Colonic mucosa (tissue), 4 donors: ENCODE measurements at regions not wholly inside any gene's neighbourhood (a gene's known extent, or its start where the extent isn't known, plus 50 kb on each side); places are given as distances from the start of the nearest gene placed in this dataset.

Experiments
- DNase-seq: peaks from one replicate; pipeline ENCODE4 v3.0.0-alpha.2; 2020
- H3K27ac ChIP-seq: fragments of 200-600 bp; one replicate; pipeline ENCODE4 v1.8.0; 2021
- H3K27me3 ChIP-seq: fragments of 200-600 bp; one replicate; pipeline ENCODE4 v1.8.0; 2021
- H3K36me3 ChIP-seq: fragments of 200-600 bp; one replicate; pipeline ENCODE4 v1.8.0; 2021
- H3K4me1 ChIP-seq: fragments of 200-600 bp; one replicate; pipeline ENCODE4 v1.8.0; 2021; ENCODE audit warnings: mild to moderate bottlenecking
- H3K4me3 ChIP-seq: fragments of 200-600 bp; one replicate; pipeline ENCODE4 v1.8.0; 2021
- H3K9ac ChIP-seq, 2 donors: one replicate each; pipeline ENCODE4 v1.7.0; 2013; ENCODE audit warnings: control low read depth in 2 of 2, low read depth in 2 of 2, low read length in 2 of 2
- H3K9me3 ChIP-seq: fragments of 200-600 bp; one replicate; pipeline ENCODE4 v1.8.0; 2021
- intact Hi-C: fragments of 100-400 bp; cut with DNase I; formaldehyde crosslinking; loops from one replicate; pipeline ENCODE4 v1.14.1; 2022
- TF ChIP-seq, protein P1 (sequence below): fragments of 200-600 bp; IDR thresholded peaks from one replicate; pipeline ENCODE4 v1.8.0; 2022; ENCODE audit warnings: antibody characterized with exemption, mild to moderate bottlenecking
- donor health status: healthy.
- donor health status: DM: no; HTN: no; CAD: no.
- donor health status: DM: no; HTN: no; CAD: no.

- DNase-seq, result no peak
- Histone ChIP-seq H3K27ac (no peak overlapping the region), H3K36me3 (no peaks in the 10 kb centered on the region), H3K4me3 (no peak overlapping the region), H3K4me1 (no peaks in the 10 kb centered on the region), H3K27me3 (no peaks in the 10 kb centered on the region), H3K9me3 (no peaks in the 10 kb centered on the region), H3K9ac (no peak overlapping the region)
- TF ChIP-seq, protein P1, sequence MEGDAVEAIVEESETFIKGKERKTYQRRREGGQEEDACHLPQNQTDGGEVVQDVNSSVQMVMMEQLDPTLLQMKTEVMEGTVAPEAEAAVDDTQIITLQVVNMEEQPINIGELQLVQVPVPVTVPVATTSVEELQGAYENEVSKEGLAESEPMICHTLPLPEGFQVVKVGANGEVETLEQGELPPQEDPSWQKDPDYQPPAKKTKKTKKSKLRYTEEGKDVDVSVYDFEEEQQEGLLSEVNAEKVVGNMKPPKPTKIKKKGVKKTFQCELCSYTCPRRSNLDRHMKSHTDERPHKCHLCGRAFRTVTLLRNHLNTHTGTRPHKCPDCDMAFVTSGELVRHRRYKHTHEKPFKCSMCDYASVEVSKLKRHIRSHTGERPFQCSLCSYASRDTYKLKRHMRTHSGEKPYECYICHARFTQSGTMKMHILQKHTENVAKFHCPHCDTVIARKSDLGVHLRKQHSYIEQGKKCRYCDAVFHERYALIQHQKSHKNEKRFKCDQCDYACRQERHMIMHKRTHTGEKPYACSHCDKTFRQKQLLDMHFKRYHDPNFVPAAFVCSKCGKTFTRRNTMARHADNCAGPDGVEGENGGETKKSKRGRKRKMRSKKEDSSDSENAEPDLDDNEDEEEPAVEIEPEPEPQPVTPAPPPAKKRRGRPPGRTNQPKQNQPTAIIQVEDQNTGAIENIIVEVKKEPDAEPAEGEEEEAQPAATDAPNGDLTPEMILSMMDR, result no peak
- intact Hi-C loops, result no loop called here
Measured at GRCh38 chr2:4353668-4354067, 650.3 kb downstream of the DCDC2C start.

DNA sequence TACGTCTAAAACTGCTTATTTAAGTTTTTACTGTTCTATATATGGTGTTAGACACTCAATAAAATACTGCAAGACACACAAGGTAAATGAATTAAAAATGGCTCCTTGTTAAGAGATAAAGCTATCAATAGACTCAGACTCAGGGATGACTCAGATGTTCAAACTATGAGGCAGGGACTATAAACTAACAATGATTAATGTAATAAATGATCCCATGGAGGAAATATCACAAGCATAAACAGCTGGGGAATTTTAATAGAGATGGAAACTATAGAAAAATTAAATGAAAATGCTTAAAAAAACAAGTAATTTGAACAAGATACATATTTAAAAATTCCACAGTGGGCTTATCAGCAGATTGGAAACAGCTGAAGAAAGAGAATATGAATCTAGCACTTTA, 650.8 kb downstream of the DCDC2C start:
- H3K27ac ChIP-seq, result no peak overlapping the region
- no peak overlapping the region for H3K9ac ChIP-seq
- no peaks in the 10 kb centered on the region for H3K36me3 ChIP-seq
- intact Hi-C loops, result no loop called here
- DNase-seq, result no peak
- H3K4me1 ChIP-seq, result no peaks in the 10 kb centered on the region
- H3K27me3 ChIP-seq, result no peaks in the 10 kb centered on the region
- no peak overlapping the region for H3K4me3 ChIP-seq
- no peaks in the 10 kb centered on the region for H3K9me3 ChIP-seq
- TF ChIP-seq, protein P1, result no peak

DNA sequence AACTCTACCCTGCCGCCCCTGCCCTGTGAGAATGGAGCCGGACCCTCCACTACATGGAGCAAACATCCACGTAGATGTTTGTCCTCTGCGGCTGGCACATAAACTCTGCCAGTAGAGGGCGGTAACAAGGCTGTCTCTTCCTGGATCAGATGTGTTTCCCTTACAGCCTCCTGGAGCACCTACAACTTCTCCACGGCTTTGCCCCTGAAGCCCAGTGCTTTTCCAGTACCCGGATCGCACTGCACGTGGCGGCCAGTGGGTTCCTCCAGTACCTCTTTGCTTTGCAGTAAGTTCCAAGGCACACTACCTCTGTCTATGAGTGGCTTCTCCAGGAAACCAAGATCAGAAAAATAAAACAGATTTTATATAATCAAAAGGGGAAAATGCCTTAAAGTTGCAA, 651.3 kb downstream of the DCDC2C start:
- TF ChIP-seq, protein P1, result no peak
- intact Hi-C loops, result no loop called here
- H3K36me3 ChIP-seq, result no peaks in the 10 kb centered on the region

DNA sequence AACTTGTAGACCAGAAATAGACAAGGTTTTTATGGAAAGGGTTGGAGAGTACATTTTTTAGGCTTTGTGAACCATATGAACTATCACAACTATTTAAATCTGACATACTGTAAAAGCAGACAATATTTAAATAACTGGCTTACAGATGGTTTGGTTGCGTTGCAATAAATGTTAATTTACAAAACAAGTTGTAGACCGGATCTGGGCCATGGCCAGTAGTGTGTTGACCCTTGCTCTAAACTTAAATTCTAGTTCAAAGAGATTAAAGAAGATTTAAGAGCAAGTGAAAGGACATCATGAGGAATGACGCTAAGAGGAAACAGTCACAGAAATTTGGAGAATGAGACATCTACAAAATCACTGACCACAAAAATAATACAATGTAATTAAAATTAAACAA, 652.7 kb downstream of the DCDC2C start:
- TF ChIP-seq, protein P1, result no peak
- intact Hi-C loops, result no loop called here
- H3K27me3 ChIP-seq, result no peaks in the 10 kb centered on the region
- no peak overlapping the region for H3K27ac ChIP-seq
- H3K9me3 ChIP-seq, result no peaks in the 10 kb centered on the region
- H3K9ac ChIP-seq, result no peak overlapping the region
- H3K4me3 ChIP-seq, result no peak overlapping the region
- no peaks in the 10 kb centered on the region for H3K4me1 ChIP-seq
- H3K36me3 ChIP-seq, result no peaks in the 10 kb centered on the region
- DNase-seq, result no peak

More for the DNA sequence above, 651.3 kb downstream of the DCDC2C start:
- Histone ChIP-seq H3K9ac (no peak overlapping the region), H3K27ac (no peak overlapping the region), H3K27me3 (no peaks in the 10 kb centered on the region), H3K4me1 (no peaks in the 10 kb centered on the region), H3K4me3 (no peak overlapping the region), H3K9me3 (no peaks in the 10 kb centered on the region)
- DNase-seq, result no peak

GRCh38 chr2:4356541-4356940, 653.2 kb downstream of the DCDC2C start:
- H3K27me3 ChIP-seq, result no peaks in the 10 kb centered on the region
- DNase-seq, result no peak
- TF ChIP-seq, protein P1, result no peak
- no peaks in the 10 kb centered on the region for H3K9me3 ChIP-seq
- H3K4me1 ChIP-seq, result no peaks in the 10 kb centered on the region
- H3K36me3 ChIP-seq, result no peaks in the 10 kb centered on the region
- no peak overlapping the region for H3K4me3 ChIP-seq
- no peak overlapping the region for H3K27ac ChIP-seq
- no peak overlapping the region for H3K9ac ChIP-seq
- intact Hi-C loops, result no loop called here

GRCh38 chr2:4357121-4357520, 653.7 kb downstream of the DCDC2C start:
- no peak for DNase-seq
- intact Hi-C loops, result no loop called here
- Histone ChIP-seq H3K27me3 (no peaks in the 10 kb centered on the region), H3K36me3 (no peaks in the 10 kb centered on the region), H3K4me3 (no peak overlapping the region), H3K27ac (no peak overlapping the region), H3K4me1 (no peaks in the 10 kb centered on the region), H3K9me3 (no peaks in the 10 kb centered on the region), H3K9ac (no peak overlapping the region)
- TF ChIP-seq, protein P1, result no peak
